DMS 273 (cell line): ENCODE measurements at regions not wholly inside any gene's neighbourhood (a gene's known extent, or its start where the extent isn't known, plus 50 kb on each side); places are given as distances from the start of the nearest gene placed in this dataset.

Experiments
- DNase-seq: peaks from one replicate; lab custom pipeline; 2025; ENCODE audit not compliant: unreplicated experiment; lab: John Stamatoyannopoulos, UW

GRCh38 chr20:60210779-60211617 lies 252.8 kb downstream of the CDH26 start:
- peak; percentile 81 for DNase-seq

- DNase-seq: no peak
Observed at GRCh38 chr20:60211618-60212463, 253.6 kb downstream of the CDH26 start.

GRCh38 chr20:60212695-60213094 lies 254.5 kb downstream of the CDH26 start:
- DNase-seq: no peak

GRCh38 chr20:60213126-60213893 lies 255.1 kb downstream of the CDH26 start:
- no peak for DNase-seq

GRCh38 chr20:60214901-60215815 lies 256.9 kb downstream of the CDH26 start:
- peak; percentile 92 for DNase-seq

- DNase-seq: peak; percentile 69
Observed at GRCh38 chr20:60215816-60216730, 257.9 kb downstream of the CDH26 start.

GRCh38 chr20:60219231-60219630 lies 261.0 kb downstream of the CDH26 start:
- DNase-seq: peak; percentile 22

- DNase-seq: no peak
Observed at GRCh38 chr20:60219984-60220562, 261.9 kb downstream of the CDH26 start.

GRCh38 chr20:60220706-60221105 lies 262.5 kb downstream of the CDH26 start:
- DNase-seq: no peak

- no peak for DNase-seq
Observed at GRCh38 chr20:60221593-60221992, 263.4 kb downstream of the CDH26 start.

GRCh38 chr20:60222497-60222896 lies 264.3 kb downstream of the CDH26 start:
- DNase-seq: no peak

- no peak for DNase-seq
Observed at GRCh38 chr20:60223174-60223573, 265.0 kb downstream of the CDH26 start.

- peak; percentile 60 for DNase-seq
Observed at GRCh38 chr20:60224914-60225313, 266.7 kb downstream of the CDH26 start.

GRCh38 chr20:60228255-60228654 lies 270.0 kb downstream of the CDH26 start:
- no peak for DNase-seq

GRCh38 chr20:60232380-60232779 lies 274.2 kb downstream of the CDH26 start:
- no peak for DNase-seq

- no peak for DNase-seq
Observed at GRCh38 chr20:60233018-60233630, 274.9 kb downstream of the CDH26 start.

GRCh38 chr20:60236613-60237012 lies 278.4 kb downstream of the CDH26 start:
- DNase-seq: no peak

GRCh38 chr20:60237981-60238380 lies 279.8 kb downstream of the CDH26 start:
- no peak for DNase-seq
